DMS 273 (cell line): ENCODE measurements at regions not wholly inside any gene's neighbourhood (a gene's known extent, or its start where the extent isn't known, plus 50 kb on each side); places are given as distances from the start of the nearest gene placed in this dataset.
"Not testable (repeated sequence)": the region's sequence is repeated elsewhere in the genome, so short reads cannot be mapped to it uniquely, and the experiment has no call there.

ENCODE experiments used
- DNase-seq: peaks from one replicate; lab custom pipeline; 2025; ENCODE audit not compliant: unreplicated experiment; lab: John Stamatoyannopoulos, UW

DNA sequence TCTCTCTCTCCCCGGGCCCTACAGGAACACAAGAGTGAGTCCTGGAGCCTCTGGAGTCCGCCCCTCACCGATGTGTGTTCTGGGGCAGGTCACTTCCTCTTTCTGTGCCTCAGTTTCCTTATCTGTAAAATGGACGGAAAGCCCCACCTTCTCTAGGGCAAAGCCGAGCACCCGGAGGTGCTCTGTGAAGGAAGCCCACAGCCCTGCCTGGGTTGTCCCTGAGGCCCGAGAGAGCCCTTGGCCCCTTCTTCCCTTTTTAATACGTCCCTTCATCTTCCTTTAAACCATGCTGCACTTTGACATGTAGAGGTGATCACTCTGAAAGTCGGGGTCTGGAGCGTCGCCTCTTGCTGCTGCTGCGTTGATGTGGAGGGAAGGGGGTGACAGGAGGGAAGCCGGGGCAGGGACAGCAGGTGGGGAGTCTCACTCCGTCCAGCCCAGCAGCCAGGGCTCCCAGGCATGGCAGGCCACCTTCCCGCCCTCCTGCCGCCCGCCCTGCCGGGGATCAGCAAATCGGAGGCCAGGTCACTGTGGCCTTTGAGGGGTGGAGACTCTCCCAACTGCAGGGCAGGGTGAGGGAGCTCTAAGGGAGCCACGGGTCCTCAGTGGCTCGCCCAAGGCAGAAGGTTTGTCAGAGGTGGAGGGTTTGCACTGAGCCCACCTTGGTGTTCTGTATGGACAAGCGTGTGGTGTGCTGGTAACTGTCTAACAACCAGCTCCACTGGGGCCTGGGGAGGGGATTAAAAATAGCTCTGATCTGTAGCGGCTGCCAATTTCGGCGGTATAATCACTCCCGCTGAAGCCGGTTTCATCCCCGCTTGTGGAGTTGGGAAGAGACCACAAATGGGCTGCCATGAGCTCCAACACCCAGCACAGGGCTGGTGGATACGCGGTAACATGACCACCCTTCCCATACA, 135.9 kb upstream of the ID2 start:
- no peak for DNase-seq

DNA sequence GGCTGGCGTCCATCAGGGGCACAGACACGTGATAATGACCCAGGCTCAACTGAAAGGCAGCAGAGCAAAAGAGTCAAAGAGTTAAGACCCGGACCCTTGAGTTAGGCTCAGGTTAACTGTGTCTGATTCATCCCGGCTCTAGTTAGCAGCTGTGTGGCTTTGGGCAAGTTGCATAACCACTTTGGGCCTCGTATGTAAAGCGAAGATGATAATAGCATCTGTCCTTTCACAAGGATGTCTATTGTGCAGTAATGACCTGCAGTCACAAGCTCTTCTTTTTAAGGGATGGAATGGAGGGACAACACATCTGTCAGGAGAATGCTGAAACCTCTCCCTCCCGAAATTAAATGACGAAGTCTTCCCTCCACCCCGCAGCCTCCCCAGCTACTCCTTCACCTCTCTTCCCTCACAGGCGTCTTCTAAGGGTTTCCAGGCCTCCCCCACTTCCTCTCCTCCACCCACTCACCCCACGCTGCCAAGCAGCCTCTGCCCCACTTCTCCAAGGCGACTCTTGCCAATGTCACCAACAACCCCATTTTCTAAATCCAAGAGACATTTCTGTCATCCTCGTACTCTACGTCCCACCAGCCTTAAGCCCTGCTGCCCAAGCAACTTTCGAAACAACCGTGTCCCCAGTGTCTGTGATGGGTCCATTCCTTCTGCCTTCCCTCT, 135.1 kb upstream of the ID2 start:
- DNase-seq = peak; percentile 14

DNA sequence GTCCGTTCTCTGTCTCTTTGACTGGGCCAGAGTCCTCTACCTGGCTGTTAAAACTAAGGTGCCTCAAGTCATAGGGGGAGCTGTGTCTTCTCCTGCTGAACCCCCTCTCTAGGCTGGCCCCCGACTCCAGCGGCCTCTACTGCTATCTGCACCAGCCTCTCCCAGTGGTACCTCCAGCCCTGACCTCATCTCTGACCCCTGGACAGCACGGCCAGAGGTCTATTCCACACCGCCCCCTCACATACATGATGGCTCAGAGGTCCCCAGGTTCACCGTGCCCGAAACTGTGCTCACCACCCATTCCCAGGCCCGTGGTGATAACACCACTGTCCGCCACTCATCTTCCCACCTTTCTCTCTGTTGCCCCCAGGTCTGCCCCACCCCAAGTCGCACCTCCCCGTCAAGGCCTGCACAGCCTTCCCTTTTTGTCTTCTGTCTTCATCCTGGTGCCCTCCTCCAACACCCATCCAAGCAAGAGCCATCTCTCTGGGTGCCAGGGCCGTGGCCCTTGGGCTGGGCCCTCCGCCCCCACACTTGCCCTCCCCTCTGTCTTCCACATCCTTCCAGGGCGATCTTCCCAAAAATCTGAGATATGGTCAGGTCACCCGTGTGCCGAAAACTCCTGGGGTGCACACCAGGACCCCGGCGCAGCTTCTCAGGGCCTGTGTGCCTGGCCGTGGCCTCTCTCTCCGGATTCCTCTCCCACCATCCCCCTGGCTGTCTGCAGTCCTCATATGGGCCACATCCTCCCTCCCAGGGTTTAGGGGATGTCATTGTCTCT, 134.4 kb upstream of the ID2 start:
- no peak for DNase-seq

DNA sequence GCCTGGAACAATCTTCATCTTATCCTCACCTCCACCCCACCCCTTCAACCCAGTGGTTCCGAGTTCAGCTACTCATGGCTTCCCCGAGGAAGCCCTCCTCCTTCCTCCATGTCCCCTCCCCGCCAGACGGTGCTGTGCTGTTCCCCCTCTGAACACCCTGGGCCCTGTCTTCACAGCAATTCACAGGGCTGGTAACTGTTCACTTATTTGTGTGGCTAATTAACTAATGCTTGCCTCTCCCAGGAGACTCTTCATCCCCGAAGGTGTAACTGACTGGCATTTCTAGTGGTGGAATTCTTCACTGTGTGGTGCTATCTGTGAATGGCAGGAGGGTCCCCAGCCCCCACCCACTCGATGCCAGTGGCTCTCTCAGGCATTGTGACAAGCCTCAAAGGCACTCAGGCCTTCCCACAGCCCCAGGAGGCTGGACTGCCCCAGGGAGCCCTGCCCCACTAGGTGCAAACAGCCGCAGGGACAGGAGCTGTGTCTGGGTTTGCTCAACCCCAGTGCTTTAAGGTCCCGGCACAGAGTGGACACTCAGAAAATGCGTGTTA, 133.7 kb upstream of the ID2 start:
- no peak for DNase-seq

DNA sequence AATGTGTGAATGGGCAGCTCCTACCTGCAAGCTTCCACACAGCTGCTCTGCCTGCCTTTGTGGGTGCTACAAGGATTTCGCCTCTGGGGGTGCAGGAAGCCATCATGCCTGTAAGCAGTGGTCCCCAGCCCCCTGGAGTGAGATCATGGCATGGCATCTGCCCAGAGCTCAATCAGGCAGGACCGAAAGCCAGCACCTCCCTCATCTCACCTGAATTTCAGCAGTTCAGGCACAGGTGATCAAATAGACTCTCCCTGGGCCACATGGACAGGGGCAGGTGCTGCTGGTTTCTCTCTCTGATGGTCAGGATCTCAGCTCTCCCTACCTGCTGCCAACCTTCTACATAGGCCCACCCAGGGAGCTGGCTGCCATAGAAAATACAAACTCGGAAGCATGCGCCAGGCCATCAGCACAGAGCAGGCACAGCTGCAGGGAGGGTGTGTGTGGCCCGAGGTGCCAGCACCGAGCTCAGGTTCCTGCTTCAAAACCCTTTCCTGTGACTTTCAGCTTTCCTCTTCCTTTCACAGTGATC, 133.2 kb upstream of the ID2 start:
- no peak for DNase-seq

DNA sequence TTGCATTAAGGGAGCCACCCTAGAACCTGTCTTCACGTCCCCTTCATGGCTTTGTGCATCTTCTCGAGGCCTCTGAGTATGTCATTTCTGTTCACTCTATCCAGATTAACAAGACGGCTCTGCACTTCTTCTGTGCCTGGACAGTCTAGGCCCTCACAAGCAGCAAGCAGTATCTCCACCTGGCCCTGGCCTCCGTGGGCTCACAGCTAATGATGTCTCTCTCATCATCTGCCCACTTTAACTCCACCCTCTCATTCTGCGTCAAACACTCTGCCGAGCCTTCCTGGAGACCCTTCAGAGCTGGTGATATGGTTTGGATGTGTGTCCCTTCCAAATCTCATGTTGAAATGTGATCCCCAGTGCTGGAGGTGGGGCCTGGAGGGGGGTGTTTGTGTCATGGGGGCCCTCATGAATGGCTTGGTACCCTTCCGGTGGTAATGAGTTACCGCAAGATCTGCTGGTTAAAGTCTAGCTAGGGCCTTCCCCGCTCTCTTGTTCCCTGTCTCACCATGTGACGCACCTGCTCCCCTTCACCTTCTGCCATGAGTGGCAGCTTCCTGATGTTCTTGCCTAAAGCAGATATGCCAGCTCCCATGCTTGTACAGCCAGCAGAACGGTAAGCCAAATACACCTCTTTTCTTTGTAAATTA, 132.5 kb upstream of the ID2 start:
- DNase-seq = no peak

DNA sequence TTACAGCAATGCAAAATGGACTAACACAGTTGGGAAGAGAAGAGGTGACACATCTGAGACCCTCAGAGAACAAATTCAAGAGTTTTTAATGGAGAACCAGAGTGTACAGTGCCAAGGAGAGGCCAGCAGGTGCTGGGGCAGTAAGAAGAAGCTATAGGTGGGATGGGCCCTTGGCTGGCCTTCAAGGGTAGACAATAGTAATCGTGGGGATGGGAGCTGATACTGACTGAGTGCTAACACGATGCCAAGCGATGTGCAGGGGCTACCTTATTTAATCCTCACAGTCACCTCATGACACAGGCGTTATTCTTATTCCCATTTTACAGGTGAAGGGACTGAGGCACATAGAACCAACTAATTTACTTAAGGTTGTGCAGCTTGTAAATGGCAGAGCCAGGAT, 131.9 kb upstream of the ID2 start:
- DNase-seq = no peak

DNA sequence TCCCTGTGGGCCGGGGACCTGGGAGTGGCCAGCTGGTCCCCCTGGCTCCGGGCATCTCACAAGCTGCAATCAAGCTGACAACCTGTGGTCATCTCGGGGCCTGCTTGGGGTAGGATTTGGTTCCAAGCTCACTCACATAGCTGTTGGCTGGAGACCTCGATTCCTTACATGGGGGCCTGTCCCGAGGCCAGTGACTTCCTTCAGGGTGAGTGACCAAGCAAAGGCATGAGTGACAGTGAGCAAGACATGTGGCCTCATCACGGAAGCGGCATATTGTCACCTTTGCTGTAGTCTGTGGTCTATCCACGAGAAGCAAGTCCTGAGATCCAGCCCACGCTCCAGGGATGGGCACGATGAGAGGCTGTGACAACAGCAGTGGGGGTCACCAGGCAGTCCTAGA, 131.4 kb upstream of the ID2 start:
- no peak for DNase-seq

DNA sequence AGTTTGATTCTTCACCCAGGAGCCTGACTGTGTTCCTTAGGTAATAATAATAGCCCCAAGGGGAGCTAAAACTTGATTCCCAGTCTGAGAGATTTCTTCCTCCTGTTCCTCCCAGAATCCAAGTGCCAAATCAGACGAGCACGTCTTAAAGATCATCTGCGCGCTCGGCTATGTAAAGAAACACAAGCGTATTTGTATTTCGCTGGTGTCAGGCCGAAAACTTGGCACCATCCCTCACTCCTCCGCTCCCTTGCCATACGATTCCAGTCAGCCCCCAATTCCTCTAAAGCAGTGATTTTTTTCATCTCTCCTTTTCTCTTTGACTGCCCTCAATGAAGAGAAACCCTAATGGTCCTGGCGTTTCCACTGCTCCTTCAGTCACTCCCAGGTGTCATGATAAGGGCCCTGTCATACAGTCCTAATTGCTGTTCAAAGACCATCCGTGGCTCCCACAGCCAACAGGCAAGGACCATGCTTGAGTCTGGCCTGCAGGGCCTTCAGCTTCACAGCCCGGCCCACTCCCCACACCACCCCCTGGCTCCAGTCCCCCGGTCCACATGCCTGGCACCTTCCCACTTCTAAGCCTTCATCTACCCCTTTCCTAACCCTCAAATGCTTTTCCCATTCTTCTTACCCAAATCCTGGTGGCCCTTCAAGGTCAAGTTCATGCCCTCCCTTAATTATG, 130.8 kb upstream of the ID2 start:
- DNase-seq = no peak

DNA sequence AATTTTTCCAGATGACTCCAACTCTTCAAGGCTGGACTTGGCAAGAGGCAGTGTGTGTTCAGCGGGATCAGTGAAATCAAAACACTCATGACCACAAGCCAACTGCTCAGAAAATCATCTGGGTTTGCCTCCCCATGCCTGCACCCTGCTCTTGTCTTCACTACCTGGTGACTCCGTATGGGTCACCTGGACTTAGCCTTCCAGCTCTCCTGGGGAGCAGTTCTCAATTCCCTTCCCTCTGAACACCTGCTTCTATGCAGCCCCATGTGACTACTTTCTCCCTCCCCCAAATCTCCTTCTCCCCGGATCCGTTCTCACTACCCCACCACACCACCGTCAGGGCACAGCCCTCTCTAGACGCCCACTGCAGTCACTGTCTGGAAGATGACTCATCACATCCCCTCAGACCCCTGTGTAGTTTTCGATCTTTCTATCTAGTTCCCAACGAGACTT, 130.2 kb upstream of the ID2 start:
- DNase-seq = no peak

DNA sequence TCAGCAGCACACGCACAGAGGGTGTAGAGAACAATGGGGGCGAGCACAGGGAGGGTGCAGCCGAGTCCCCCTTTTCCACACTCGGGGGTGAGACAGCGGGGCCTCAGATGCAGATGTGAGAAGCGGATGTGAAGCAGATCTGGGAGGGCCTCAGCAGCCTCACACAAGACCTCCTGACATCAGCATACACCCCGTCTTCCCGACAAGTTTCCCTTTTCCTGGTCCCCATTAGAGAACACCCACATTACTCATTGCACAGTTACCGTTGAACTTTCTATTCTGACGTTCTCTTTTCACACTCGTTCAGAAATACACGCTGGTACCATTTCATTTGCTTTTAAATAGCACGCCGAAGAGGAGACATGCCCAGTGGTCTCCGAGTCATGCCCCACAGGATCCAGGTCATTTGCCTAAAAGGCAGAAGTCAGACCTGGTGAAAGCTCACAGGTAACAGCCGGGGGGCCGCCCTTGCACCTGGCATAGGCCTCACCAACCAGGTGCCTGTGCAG, 129.5 kb upstream of the ID2 start:
- no peak for DNase-seq

DNA sequence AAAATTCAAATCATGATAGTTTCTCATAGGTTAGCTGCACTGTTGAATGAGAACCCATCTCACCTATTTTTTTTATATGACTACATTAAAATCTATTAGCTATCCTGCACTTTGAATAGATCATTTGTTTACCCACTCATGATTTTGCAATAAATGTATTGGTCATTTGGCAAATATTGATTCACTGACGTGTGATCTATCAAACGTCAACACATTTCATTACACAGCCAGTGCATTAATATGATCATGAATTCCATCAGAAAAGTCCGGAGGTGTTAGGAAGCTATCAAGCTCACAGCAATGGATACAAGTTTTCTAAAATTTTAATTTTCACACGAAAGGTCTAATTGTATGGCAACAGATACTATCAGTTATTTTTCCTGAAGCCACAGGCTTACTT, 128.2 kb upstream of the ID2 start:
- DNase-seq = no peak

DNA sequence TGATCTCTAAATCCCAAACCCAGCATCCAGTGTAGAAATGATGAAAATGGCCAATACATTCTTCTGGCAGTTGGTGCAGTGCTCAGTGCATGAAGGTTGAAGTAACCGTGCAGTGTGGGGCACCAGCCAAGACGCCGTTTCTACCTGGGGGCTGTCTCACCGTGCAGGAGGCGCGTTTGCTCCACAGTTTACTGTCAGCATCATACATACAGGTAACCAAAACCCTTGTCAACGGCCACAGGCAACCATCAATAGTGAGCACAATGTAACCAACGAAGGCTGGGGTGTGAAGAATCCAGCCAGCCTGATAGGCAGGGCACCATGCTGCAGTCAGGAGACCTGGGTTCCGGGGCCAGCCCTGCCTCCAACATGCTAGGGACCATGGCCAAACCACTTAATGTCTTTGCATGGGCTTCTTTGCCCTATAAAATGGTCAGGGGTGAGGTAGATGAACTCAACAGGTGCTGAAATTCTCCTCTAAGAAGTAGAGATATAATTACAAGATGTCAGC, 127.5 kb upstream of the ID2 start:
- no peak for DNase-seq

DNA sequence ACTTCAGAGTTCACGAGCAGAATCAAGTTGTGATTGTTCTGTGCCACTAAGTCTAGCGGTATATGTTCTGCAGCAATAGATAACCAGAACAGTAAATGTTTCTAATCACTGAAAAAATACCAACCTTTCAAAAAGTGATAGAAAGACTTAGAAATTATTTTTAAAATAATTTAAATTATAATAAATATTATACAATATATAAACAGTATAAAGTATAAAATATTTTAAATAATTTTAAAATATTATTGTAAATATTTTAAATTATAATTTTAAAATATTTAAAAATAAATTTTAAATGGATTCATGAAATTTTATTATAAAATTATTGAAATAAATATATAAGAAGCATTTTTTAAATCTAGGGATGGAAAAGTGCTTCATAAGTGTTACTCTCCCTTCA, 126.3 kb upstream of the ID2 start:
- DNase-seq = no peak

DNA sequence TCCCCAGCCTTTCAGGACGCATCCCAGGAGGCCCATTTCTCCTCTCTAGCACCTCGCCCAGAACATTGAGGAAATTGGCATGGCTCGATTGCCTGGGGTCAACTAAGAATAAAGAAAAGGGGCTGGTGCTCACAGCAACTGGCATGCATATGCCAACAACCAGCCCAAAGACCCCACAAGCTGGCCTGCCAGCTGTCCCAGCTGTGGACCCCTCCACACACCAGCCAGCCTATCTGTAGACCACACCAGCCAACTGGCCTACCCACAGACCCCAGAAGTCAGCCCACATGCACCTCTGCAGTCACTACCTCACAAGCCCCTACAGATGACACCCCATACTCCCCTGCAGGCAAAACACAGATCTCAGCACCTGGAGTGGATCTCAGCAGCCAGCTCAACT, 123.8 kb upstream of the ID2 start:
- no peak for DNase-seq

DNA sequence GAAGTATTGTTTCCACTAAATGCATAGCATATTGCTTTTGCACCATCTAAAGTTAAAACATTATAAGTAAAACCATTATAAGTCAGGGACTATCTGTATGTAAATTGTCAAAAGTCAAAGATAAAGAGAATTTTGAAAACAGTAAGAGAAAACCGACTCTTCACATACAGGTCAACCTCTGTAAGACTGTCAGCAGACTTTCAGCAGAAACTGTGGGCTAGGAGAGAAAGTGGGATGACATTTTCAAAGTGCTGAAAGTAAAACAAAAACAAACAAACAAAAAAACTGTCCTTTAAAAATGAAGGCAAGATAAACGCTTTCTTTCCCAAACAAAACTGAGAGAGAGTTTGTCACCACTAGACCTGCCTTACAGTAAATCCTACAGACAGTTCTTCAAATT, 122.9 kb upstream of the ID2 start:
- DNase-seq = no peak

DNA sequence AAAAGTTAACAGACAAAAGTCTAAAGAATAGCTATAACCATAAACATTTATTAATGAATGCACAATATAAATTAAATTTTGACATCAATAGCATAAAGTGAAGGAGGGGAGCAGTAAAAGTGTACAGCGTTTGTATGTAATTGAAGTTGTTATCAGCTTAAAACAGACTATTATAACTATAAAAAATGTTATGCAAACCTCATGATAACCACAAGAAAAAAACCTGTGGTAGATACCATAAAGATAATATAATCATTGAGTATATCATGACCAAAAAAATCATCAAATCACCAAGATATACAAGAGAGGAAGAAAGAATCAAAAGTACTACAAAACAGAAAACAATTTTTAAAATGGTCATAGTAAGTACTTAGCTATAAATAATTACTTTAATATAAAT, 122.1 kb upstream of the ID2 start:
- no peak for DNase-seq

DNA sequence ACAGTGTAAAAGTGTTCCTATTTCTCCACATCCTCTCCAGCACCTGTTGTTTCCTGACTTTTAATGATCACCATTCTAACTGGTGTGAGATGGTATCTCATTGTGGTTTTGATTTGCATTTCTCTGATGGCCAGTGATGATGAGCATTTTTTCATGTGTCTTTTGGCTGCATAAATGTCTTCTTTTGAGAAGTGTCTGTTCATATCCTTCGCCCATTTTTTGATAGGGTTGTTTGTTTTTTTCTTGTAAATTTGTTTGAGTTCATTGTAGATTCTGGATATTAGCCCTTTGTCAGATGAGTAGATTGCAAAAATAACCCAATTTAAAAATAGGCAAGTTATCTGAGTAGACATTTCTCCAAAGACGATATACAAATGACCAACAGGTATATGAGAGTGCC, 120.2 kb upstream of the ID2 start:
- DNase-seq = not testable (repeated sequence)

DNA sequence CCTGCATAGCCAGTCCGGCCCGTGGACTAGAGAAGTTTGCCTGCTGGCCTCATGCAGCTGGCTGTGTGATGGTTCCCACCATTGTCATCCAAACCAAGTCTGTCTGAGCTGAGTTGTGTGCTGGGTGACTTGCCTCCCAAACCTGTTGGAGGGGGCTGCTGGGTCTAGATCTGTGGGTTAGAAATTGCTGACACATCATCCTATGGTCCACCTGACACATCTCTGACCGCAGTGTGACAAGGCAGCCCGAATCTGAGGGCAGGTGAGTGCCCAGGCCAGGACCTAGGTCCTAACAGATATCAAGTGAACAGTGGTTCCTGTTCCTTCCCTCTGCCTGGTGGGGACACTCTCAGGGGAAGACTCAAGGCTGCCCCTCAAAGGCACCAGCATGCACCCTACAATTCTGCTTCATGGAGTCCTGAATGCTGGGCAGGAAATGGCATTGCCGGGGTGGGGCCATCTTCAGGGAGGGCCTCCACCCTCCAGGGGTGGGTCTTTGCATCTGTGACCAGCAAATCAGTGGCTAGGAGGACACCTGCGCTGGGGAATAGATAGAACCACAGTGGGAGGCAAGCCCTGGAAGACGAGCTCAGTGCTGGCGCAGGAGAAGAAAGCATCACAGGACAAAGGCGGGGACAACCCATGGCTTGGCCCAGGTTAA, 117.9 kb upstream of the ID2 start:
- no peak for DNase-seq
